HUES48 (cell line): ENCODE measurements at regions not wholly inside any gene's neighbourhood (a gene's known extent, or its start where the extent isn't known, plus 50 kb on each side); places are given as distances from the start of the nearest gene placed in this dataset.

Source experiments
- H3K27ac ChIP-seq: one replicate; pipeline ENCODE4 v1.7.0; 2013; ENCODE audit warnings: low read depth, low read length, inconsistent platforms
- H3K27me3 ChIP-seq: 2 replicates; pipeline ENCODE4 v1.6.1; 2013; ENCODE audit warnings: mild to moderate bottlenecking, low read length; ENCODE audit not compliant: control insufficient read depth, insufficient read depth
- H3K36me3 ChIP-seq: 2 replicates; pipeline ENCODE4 v1.6.1; 2013; ENCODE audit warnings: low read length; ENCODE audit not compliant: control insufficient read depth, insufficient read depth
- H3K4me1 ChIP-seq: 2 replicates; pipeline ENCODE4 v1.6.1; 2013; ENCODE audit warnings: mild to moderate bottlenecking, low read length; ENCODE audit not compliant: control insufficient read depth, insufficient read depth
- H3K4me3 ChIP-seq: 2 replicates; pipeline ENCODE4 v1.5.1; 2013; ENCODE audit warnings: mild to moderate bottlenecking, low read depth, low read length
- H3K9ac ChIP-seq: 2 replicates; pipeline ENCODE4 v1.6.1; 2013; ENCODE audit warnings: mild to moderate bottlenecking, low read depth, low read length, moderate library complexity
- H3K9me3 ChIP-seq: 2 replicates; pipeline ENCODE4 v1.6.1; 2013; ENCODE audit warnings: low read length; ENCODE audit not compliant: control insufficient read depth, insufficient read depth

GRCh38 chr10:47123716-47124288 lies 176.2 kb upstream of the GDF10 start:
- Histone ChIP-seq H3K9me3 (no peaks in the 10 kb centered on the region), H3K36me3 (no peaks in the 10 kb centered on the region), H3K27me3 (no peaks in the 10 kb centered on the region), H3K4me1 (no peaks in the 10 kb centered on the region), H3K9ac (no peak overlapping the region), H3K4me3 (no peak overlapping the region), H3K27ac (no peak overlapping the region)

DNA sequence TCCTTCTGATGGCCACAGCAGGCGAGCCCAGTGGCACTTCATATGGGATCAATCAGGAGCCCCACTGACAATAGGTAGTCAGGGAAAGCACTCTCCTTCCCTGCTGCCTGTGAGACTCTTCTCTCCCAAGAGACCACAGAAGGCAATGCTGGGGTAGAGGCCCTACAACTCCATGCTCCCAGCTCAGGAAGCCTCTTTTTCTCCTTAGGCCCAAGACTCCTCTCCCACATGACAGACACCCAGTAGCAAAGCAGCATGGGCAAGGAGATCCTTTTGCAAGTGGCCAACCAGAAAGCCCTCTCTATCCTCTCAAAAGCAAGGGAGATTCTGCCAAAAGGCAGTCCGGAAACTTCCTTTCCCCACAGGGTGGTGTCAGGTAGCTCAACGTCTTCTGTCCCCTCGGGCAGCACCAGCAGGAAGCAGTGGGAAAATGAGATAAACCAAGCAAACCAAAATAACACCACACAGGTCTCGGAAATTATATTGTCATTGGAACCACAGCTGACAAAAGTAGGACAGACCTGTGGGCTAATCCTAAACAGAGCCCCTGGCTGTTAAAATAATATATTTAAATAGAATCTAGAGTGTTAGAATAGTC lies 172.7 kb upstream of the GDF10 start:
- no peaks in the 10 kb centered on the region for H3K4me1 ChIP-seq
- no peak overlapping the region for H3K4me3 ChIP-seq
- no peaks in the 10 kb centered on the region for H3K36me3 ChIP-seq
- no peaks in the 10 kb centered on the region for H3K27me3 ChIP-seq
- H3K27ac ChIP-seq: no peak overlapping the region
- no peaks in the 10 kb centered on the region for H3K9me3 ChIP-seq
- no peak overlapping the region for H3K9ac ChIP-seq

- Histone ChIP-seq H3K27me3 (no peaks in the 10 kb centered on the region), H3K27ac (no peak overlapping the region), H3K4me3 (no peak overlapping the region), H3K9me3 (no peaks in the 10 kb centered on the region), H3K36me3 (no peaks in the 10 kb centered on the region), H3K9ac (no peak overlapping the region), H3K4me1 (no peaks in the 10 kb centered on the region)
Observed at GRCh38 chr10:47130491-47130890, 169.5 kb upstream of the GDF10 start.

DNA sequence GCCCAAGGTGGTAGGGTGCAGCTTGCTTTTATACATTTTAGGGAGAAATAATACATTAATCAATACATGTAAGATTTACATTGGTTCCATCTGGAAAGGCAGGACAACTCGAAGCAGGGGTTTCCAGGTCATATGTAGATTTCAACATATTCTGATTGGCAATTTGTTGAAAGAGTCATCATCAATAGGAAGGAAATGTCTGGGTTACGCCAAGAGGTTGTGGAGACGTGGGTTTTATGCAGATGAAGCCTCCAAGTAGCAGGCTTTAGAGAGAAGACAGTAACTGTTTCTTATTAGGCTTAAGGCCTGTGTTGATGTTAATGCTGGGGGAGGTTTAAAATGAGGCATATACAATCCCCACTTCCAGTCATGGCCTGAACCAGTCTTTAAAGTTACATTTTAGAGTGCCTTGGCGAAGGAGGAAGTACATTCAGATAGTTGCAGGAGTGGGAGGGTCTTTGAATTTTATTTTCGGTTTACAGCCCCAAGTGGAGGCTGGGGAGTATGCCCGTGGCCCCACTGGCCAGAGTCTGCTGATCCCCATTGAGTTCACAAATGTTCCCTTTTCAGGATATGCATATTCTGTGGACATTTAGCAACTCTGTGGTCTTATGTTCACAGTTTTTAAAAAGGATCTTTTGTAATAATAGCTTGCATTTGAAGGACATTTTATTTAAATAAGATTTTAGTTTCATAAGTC lies 166.0 kb upstream of the GDF10 start:
- H3K36me3 ChIP-seq: no peaks in the 10 kb centered on the region
- no peaks in the 10 kb centered on the region for H3K9me3 ChIP-seq
- no peak overlapping the region for H3K9ac ChIP-seq
- H3K4me3 ChIP-seq: no peak overlapping the region
- no peaks in the 10 kb centered on the region for H3K27me3 ChIP-seq
- no peaks in the 10 kb centered on the region for H3K4me1 ChIP-seq
- H3K27ac ChIP-seq: no peak overlapping the region

- no peak overlapping the region for H3K27ac ChIP-seq
- H3K9ac ChIP-seq: no peak overlapping the region
- H3K4me3 ChIP-seq: no peak overlapping the region
- no peaks in the 10 kb centered on the region for H3K36me3 ChIP-seq
- H3K27me3 ChIP-seq: no peaks in the 10 kb centered on the region
- no peaks in the 10 kb centered on the region for H3K4me1 ChIP-seq
- no peaks in the 10 kb centered on the region for H3K9me3 ChIP-seq
Observed at GRCh38 chr10:47136866-47137265, 163.1 kb upstream of the GDF10 start.

- no peak overlapping the region for H3K4me3 ChIP-seq
- no peaks in the 10 kb centered on the region for H3K9me3 ChIP-seq
- H3K4me1 ChIP-seq: no peaks in the 10 kb centered on the region
- no peak overlapping the region for H3K27ac ChIP-seq
- no peak overlapping the region for H3K9ac ChIP-seq
- no peaks in the 10 kb centered on the region for H3K36me3 ChIP-seq
- H3K27me3 ChIP-seq: no peaks in the 10 kb centered on the region
Observed at GRCh38 chr10:47137311-47137851, 162.6 kb upstream of the GDF10 start.

DNA sequence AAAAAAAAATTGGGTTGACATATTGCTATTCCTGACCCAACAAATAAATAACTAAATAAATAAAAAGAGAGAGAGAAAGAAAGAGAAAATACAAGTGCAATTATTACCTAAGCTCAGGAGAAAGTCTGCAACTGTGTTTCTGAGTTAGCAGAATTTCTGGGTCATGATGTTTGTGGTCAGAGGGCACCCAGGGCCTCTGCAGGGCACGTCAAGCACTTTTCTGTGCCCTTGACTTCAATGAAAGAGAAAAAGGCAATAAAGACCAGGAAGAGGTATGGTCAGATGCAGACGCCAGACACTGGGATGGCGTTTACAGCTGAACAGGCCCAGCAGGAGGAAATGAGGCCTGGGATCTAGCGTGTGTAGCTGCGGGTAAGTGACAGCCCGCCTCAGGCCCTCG lies 160.9 kb upstream of the GDF10 start:
- H3K27ac ChIP-seq: no peak overlapping the region
- H3K9me3 ChIP-seq: no peaks in the 10 kb centered on the region
- H3K27me3 ChIP-seq: no peaks in the 10 kb centered on the region
- H3K9ac ChIP-seq: no peak overlapping the region
- H3K36me3 ChIP-seq: no peaks in the 10 kb centered on the region
- H3K4me3 ChIP-seq: no peak overlapping the region
- no peaks in the 10 kb centered on the region for H3K4me1 ChIP-seq

DNA sequence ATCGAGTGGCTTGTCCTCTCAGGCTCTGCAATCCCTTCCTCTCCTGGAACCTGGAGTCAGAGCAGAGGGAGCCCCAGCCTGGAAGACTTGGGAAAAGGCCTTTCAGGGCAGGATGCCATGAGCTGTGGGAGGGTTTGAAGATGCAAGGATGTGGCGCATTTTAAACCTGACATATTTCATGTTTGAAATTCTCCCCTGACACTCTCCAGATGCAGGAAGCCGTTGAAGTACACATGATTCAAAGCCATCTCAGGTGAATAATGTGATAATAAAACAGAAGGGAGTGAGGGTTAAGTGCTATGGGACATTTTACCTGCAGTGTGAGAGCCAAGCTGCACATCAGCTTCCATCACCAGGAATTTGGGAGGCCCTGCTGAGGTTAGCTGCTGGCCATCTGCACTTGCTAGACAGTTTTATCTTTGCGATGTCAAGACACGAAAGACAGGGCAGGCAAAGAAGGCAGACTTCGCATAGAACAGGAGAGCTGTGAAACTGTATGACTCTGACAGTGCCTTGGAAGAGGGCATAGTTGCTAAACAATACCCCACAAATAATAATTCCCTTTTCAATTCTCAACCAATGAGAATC lies 159.1 kb upstream of the GDF10 start:
- Histone ChIP-seq H3K27me3 (no peaks in the 10 kb centered on the region), H3K9me3 (no peaks in the 10 kb centered on the region), H3K36me3 (no peaks in the 10 kb centered on the region), H3K27ac (no peak overlapping the region), H3K9ac (no peak overlapping the region), H3K4me1 (no peaks in the 10 kb centered on the region), H3K4me3 (no peak overlapping the region)

GRCh38 chr10:47141349-47141748 lies 158.6 kb upstream of the GDF10 start:
- Histone ChIP-seq H3K27ac (no peak overlapping the region), H3K36me3 (no peaks in the 10 kb centered on the region), H3K4me1 (no peaks in the 10 kb centered on the region), H3K9me3 (no peaks in the 10 kb centered on the region), H3K27me3 (no peaks in the 10 kb centered on the region), H3K4me3 (no peak overlapping the region), H3K9ac (no peak overlapping the region)

GRCh38 chr10:47143072-47143471 lies 156.9 kb upstream of the GDF10 start:
- Histone ChIP-seq H3K4me3 (no peak overlapping the region), H3K9ac (no peak overlapping the region), H3K4me1 (no peaks in the 10 kb centered on the region), H3K9me3 (no peaks in the 10 kb centered on the region), H3K27me3 (no peaks in the 10 kb centered on the region), H3K27ac (no peak overlapping the region), H3K36me3 (no peaks in the 10 kb centered on the region)

DNA sequence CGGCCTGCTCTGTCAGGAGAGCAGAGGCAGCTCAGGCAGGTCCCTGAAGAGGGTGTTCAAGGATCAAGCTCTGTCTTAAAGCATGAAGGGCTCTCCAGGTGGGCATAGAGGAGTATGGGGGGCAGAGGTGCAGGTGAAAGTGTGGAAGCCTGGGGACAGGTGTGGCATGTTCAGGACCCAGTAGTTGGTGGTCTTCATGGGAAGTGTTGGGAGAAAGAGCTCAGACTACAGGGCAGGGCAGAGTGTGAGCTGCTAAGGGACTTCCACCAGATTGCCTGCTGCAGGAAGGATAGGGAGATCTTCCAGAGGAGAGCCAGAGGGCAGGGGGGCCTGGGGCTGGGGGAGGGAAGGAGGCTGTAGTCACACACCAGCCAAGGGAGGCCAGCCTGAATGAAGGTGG lies 156.5 kb upstream of the GDF10 start:
- Histone ChIP-seq H3K4me3 (no peak overlapping the region), H3K9me3 (no peaks in the 10 kb centered on the region), H3K27ac (no peak overlapping the region), H3K9ac (no peak overlapping the region), H3K27me3 (no peaks in the 10 kb centered on the region), H3K36me3 (no peaks in the 10 kb centered on the region), H3K4me1 (no peaks in the 10 kb centered on the region)
